Bronchial epithelial cell (primary cell): ENCODE measurements at regions not wholly inside any gene's neighbourhood (a gene's known extent, or its start where the extent isn't known, plus 50 kb on each side); places are given as distances from the start of the nearest gene placed in this dataset.
A peak's percentile ranks its signal among the peaks of the same experiment; 100 is the strongest.

Source experiments
- DNase-seq: peaks from one replicate; pipeline ENCODE4 v3.0.0-alpha.2; 2010; ENCODE audit warnings: low read depth
- FAIRE-seq: peaks from 2 replicates; lab custom pipeline; 2011; peaks lifted over from hg19 to GRCh38; lab: Jason Lieb, UNC
- H3K27me3 ChIP-seq: 2 replicates; pipeline ENCODE4 v1.5.1; 2011; ENCODE audit warnings: low read length; ENCODE audit not compliant: control insufficient read depth, insufficient read depth
- H3K36me3 ChIP-seq: 2 replicates; pipeline ENCODE4 v1.5.1; 2011; ENCODE audit warnings: low read length; ENCODE audit not compliant: control insufficient read depth, insufficient read depth
- H3K4me3 ChIP-seq: 2 replicates; pipeline ENCODE4 v1.5.1; 2011; ENCODE audit warnings: mild to moderate bottlenecking, low read depth, low read length, control low read depth
- TF ChIP-seq, protein P1 (sequence below): IDR thresholded peaks from 2 replicates; pipeline ENCODE4 v1.5.1; 2011; ENCODE audit warnings: mild to moderate bottlenecking, moderate library complexity, low read length, control low read depth, inconsistent platforms; ENCODE audit not compliant: insufficient read depth, severe bottlenecking

GRCh38 chr2:180579388-180579787 is 401.0 kb upstream of the UBE2E3 start:
- Histone ChIP-seq H3K4me3 (no peak overlapping the region), H3K27me3 (no peaks in the 10 kb centered on the region), H3K36me3 (no peaks in the 10 kb centered on the region)
- TF ChIP-seq, protein P1, sequence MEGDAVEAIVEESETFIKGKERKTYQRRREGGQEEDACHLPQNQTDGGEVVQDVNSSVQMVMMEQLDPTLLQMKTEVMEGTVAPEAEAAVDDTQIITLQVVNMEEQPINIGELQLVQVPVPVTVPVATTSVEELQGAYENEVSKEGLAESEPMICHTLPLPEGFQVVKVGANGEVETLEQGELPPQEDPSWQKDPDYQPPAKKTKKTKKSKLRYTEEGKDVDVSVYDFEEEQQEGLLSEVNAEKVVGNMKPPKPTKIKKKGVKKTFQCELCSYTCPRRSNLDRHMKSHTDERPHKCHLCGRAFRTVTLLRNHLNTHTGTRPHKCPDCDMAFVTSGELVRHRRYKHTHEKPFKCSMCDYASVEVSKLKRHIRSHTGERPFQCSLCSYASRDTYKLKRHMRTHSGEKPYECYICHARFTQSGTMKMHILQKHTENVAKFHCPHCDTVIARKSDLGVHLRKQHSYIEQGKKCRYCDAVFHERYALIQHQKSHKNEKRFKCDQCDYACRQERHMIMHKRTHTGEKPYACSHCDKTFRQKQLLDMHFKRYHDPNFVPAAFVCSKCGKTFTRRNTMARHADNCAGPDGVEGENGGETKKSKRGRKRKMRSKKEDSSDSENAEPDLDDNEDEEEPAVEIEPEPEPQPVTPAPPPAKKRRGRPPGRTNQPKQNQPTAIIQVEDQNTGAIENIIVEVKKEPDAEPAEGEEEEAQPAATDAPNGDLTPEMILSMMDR: no peak
- no peak for DNase-seq
- no peak for FAIRE-seq

GRCh38 chr2:180578441-180578840 is 402.0 kb upstream of the UBE2E3 start:
- Histone ChIP-seq H3K4me3 (no peak overlapping the region), H3K36me3 (no peaks in the 10 kb centered on the region), H3K27me3 (no peaks in the 10 kb centered on the region)
- FAIRE-seq: no peak
- TF ChIP-seq, protein P1: no peak
- no peak for DNase-seq

DNA sequence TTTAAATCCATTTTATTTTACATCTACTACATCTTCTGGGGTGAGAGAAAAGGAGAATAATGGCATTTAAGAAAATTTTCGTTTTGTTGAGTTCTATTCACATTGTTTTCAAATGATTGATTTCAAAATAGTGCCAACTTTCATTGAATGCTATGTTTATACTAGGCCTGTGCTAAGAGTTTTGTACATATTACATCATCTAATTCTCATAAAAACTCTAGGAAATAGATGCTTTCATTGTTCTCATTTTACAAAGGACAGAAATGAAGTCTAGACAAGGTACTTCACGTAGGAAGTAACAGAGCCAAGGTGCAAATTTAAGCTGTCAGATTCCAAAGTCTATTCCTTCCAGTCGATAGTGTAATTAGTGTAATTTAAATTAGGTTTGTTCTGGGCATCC is 402.8 kb upstream of the UBE2E3 start:
- H3K4me3 ChIP-seq: no peak overlapping the region
- TF ChIP-seq, protein P1: no peak
- H3K36me3 ChIP-seq: no peaks in the 10 kb centered on the region
- no peaks in the 10 kb centered on the region for H3K27me3 ChIP-seq
- FAIRE-seq (no peak), DNase-seq (peak; percentile 27)

DNA sequence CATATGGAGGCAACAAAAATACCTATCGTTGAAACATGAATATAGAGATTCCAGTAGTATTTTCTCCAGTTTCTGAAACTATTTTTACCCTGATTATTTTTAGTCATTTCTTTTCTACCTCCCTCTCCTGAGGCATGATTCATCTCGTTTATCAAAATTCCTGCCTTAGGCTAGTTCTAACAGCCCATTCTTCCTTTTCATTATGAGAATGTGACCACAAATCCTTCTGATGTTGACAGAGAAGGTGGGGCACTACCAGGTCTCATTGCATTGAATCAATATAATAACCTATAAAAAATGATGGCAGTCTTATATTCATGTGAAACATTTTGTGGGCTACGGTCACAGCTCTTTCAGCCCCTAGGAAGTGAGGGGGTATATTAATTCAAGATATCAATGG is 406.5 kb upstream of the UBE2E3 start:
- DNase-seq (peak; percentile 97), FAIRE-seq (no peak)
- no peaks in the 10 kb centered on the region for H3K36me3 ChIP-seq
- H3K27me3 ChIP-seq: no peaks in the 10 kb centered on the region
- no peak overlapping the region for H3K4me3 ChIP-seq
- TF ChIP-seq, protein P1: no peak

GRCh38 chr2:180572346-180572745 is 408.1 kb upstream of the UBE2E3 start:
- Histone ChIP-seq H3K27me3 (no peaks in the 10 kb centered on the region), H3K4me3 (no peak overlapping the region), H3K36me3 (no peaks in the 10 kb centered on the region)
- TF ChIP-seq, protein P1: no peak
- peak; percentile 78 for DNase-seq
- FAIRE-seq: no peak

DNA sequence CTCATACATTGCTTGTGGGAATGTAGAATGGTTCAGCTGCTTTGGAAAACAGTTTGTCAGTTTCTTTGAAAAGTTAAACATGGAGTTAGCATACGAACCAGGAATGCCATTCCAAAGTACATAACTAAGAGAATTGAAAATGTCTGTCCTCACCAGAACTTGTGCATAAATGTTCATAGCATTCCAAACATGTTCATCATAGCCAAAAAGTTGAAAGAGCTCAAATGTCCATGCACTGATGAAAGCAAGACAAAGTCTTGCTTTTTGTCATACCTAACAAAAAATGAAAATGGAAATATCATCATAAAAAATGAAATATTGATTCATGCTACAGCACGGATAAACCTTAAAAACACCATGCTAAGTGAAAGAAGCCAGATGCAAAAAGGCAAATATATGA is 408.8 kb upstream of the UBE2E3 start:
- DNase-seq (peak; percentile 43), FAIRE-seq (no peak)
- Histone ChIP-seq H3K4me3 (no peak overlapping the region), H3K36me3 (no peaks in the 10 kb centered on the region), H3K27me3 (no peaks in the 10 kb centered on the region)
- TF ChIP-seq, protein P1: no peak
